ENCODE measurements at regions not wholly inside any gene's neighbourhood (a gene's known extent, or its start where the extent isn't known, plus 50 kb on each side); places are given as distances from the start of the nearest gene placed in this dataset.

DNA sequence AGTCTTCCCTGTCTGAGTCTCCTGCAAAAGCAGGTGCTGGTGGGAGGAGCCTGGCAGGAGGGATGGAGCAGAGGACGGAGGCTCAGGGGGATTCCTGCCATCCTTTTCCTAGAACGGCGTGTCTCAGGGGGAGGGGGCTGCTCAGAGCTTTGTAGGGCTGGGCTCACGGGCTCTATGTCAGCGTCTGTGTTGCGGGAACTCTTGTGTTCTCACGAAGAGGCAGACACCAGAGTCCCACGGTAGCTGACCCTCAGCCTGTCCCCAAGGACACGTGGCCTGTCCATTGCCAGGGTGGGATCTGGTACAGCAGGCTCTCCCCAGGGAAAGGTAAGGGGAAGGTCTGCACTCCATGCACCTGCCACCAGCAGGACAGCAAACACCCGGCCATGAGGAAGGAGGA lies 1505.2 kb downstream of the TBC1D22A start:
- no peak for TF ChIP-seq POLR2AphosphoS5 (IDR thresholded peaks at IDR 0.05; ENCODE audit: borderline replicate concordance, low read depth, low read length)
- no peak for TF ChIP-seq EZH2 (IDR thresholded peaks at IDR 0.05)
- TF ChIP-seq FOXP2 (optimal IDR thresholded peaks at IDR 0.05; ENCODE audit: control extremely low read depth, extremely low read length, insufficient read depth) = no peak
